ENCODE measurements at regions not wholly inside any gene's neighbourhood (a gene's known extent, or its start where the extent isn't known, plus 50 kb on each side); places are given as distances from the start of the nearest gene placed in this dataset.
"Not testable (repeated sequence)": the region's sequence is repeated elsewhere in the genome, so short reads cannot be mapped to it uniquely, and the experiment has no call there.

DNA sequence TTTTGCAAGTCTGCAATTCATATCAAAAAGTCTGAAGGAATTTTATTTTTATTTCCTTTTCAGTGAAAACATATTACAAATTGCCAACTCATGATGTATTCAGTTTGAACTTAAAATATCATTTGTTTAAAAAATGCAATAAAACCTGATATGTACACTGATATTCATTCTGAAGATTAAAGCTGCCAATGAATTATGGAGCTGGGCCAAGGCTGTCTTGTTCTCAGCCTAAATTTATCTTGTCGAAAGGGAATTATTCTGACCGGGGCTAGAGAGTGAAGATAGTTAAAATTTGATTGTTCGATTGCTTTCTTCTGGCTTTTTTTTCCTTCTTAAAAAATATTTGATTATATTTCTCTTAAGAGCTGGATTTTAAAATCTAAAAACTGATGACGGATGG, 54.0 kb upstream of the RBFOX1 start:
- no peak for DNase-seq

DNA sequence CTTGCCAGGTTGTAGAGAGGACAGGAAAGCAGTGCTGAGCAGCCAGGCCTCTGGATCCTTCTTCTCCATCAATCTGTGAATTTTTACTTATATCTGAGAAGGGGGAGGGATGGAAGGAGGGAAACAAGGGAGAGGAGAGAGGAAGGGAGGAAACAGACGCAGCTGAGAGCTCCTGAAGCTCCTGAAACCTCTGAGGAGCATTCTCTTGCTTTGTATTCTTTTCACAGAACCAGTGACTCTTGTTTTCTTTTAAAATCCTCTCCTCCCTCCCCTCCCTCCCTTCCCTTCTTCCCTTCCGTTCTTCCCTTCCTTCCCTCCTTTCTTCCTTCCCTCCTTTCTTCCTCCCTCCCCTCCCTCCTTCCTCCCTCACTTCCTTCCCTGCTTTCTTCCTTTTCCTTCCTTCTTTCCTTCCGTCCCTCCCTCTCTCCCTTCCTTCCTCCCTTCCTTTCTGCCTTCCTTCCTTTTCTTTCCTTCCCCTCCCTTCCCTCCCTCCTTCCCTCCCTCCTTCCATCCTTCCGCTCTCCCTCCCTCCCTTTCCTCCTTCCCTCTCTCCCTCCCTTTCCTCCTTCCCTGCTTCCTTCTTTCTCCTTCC, 60.0 kb upstream of the RBFOX1 start:
- no peak for DNase-seq

DNA sequence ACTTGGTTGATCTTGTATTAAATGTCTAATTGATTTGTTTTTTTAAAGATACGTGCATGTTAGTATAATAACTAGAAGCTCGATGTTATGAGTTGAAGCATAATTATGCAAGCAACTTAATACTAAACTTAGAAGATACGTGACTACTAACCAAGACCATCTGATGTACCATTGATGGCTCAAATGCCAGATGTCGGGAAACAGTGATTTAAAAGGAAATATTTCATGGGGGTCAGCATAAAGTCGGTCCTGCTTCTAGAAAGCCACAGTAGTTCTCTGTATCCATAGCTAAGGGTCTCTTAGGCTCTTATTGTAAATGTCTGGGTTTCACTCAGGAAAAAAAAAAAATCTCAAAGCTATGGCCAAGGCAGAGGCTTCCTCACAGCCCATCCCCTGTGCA, 61.2 kb upstream of the RBFOX1 start:
- DNase-seq = no peak

DNA sequence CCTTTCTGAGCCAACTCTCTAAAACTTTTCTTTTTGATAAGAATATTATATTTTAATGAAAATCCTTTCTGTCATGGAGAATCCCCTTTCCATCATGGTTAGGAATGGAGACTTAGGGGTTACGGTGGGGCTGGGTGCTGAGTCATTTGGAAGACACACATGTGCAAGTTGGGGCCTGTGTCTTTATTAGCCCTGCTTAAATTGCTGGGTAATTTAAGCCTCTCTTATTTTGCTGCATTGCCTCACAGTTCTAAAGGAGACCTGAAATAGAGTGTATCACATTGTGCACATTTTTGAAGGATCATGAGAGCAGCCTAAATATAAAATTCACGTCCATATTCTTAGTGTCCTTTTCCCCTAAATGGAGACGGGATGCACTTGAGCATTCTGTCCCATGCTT, 61.8 kb upstream of the RBFOX1 start:
- DNase-seq = no peak

DNA sequence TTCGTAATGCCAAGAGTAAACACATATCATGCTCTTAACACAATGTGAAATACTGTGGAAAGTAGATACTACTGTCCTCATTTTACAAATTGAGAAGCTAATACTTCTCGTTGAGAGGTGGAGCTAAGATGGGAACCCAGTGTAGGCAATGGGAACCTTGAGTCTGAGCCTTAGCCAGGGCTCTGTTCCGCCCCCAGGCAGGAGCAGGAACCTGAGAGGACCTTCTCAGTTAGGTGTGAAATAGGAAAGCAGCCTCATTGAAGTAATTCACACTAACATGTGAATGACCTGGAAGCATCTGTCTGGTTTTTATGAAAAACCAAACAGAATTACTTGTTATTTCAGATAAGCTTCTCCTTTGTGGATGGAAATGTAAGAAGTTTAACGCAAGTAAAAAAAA, 62.6 kb upstream of the RBFOX1 start:
- DNase-seq = no peak

DNA sequence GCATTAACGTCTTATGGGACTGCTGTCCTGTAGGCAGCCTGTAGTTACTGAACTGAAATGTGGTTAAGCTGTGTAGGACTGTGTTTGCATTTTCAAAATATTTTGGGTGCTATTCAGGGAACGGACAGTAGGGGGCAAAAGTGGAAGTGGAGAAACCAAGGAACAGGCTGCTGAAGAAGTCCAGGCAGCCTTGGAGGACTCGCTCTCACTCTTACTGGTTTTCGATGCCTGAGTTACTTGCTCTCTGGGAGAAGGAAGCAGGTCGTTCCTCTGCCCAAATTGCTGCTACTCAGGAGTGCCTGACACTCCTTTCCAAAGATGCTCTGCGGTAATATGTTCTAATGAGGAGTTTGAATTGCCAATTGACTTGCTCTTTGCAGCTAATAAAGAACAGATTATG, 64.5 kb upstream of the RBFOX1 start:
- DNase-seq = peak; percentile 16

DNA sequence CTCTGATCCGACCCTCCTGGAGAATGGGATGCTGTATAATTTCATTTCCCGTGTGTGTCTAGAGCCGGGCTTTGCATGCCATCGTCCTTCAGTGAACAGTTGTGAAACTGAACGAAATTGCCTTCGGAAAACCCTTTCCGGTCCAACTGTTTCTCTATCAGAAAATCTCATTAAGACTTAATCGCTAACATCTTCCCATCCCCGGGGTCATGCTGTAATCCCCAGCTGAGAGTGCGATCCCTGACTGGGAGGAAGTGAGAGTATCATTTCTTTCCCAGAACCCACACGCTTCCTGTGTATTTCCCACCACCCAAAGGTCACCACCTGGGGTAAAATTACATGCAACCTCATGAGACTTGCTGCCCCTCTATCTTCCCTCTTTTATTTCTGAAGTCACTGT, 75.6 kb upstream of the RBFOX1 start:
- no peak for DNase-seq

DNA sequence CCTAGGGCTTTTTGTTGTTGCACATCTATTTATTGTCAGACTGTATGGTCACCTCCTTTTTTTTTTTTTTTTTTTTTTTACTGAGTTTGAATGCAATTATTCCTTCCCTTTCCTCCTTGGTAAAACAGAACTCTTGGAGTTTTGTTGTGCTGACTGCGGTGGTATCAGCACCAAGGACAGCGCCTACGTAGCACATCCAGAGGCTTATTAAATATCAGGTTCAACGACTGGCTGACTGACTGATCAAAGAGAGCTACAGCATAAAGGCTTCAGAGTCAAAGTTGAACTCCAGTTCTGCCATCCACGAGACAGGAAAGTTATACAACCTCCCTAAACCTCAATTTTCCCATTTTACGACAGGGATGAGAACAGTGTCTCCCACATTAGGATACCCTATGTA, 86.1 kb upstream of the RBFOX1 start:
- DNase-seq = no peak

DNA sequence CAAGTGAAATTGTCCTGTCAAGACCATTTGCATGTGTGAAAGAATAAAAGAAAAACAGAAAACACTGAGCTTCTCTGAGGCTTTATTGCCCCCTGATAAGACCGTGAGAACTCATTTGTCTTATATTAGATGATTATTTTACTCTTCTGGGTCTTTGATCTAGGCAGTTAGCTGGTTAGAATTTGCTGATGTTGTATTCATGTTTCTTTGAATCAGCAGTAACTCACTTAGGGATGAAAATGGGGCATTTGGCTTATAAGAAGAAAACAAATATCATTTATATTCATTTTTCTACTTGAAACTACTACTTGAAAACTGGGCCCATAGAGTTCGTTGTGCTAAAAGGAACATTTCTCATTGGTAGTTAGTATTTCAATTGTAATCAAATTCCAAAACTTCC, 93.1 kb upstream of the RBFOX1 start:
- DNase-seq = no peak

DNA sequence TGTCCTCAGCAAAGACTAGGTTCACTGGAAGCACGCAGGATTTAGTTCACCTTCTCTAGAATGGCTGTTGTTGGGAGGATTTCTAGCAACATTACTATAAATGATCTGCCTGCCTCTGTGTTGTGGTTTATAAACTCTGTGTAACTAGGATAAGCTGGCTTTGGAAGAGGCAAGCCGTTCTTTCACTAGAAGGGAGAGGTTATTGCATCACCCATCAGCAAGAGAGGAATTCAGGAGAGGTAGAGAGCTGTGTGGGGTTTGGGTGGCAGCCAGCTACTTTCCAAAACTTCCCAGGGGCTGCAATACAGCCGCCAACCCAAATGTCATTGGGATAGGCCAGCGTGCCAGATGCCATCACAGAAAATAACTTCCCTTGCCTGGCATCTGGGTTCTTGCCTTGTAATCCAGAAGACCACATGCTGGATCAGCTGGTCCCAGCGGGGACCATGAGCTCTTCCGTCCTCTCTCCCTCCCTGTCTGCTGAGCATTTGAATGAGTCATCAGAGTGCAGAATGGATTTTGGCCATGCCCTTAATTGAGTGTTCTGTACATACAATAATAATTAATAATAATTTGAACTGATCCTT, 95.7 kb upstream of the RBFOX1 start:
- DNase-seq = no peak

DNA sequence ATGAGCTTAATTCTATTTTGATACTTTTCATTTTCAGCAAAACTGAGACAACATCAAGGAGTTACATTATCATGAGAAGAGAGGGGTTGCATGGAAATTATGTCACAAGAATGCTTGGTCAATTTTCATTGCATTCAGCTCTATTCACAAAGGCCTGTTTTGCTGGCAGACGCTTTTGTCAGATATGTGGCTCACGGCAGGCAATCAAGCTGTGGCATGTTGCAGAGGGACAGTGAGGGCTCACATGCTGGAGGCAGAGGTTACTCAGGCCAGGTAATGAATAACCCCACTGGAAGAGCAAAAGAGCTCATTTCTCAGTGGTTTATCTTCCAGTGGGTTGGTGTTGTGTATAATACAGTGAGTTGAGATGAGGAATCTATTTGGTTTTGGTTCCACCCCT, 98.7 kb upstream of the RBFOX1 start:
- DNase-seq = no peak

DNA sequence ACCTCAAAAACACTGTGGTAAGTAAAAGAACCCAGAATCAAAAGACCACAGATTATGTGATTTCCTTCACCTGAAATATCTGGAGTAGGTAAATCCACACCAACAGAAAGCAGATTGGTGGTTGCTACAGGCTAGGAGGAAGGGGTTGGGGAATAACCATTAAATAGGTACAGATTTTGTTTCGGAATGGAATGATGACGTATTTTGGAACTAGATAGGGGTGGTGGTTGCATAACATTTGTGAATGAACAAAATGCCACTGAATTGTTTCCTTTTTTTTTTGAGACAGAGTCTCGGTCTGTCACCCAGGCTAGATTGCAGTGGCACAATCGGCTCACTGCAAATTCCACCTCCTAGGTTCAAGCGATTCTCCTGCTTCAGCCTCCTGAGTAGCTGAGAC, 100.9 kb upstream of the RBFOX1 start:
- DNase-seq = no peak

DNA sequence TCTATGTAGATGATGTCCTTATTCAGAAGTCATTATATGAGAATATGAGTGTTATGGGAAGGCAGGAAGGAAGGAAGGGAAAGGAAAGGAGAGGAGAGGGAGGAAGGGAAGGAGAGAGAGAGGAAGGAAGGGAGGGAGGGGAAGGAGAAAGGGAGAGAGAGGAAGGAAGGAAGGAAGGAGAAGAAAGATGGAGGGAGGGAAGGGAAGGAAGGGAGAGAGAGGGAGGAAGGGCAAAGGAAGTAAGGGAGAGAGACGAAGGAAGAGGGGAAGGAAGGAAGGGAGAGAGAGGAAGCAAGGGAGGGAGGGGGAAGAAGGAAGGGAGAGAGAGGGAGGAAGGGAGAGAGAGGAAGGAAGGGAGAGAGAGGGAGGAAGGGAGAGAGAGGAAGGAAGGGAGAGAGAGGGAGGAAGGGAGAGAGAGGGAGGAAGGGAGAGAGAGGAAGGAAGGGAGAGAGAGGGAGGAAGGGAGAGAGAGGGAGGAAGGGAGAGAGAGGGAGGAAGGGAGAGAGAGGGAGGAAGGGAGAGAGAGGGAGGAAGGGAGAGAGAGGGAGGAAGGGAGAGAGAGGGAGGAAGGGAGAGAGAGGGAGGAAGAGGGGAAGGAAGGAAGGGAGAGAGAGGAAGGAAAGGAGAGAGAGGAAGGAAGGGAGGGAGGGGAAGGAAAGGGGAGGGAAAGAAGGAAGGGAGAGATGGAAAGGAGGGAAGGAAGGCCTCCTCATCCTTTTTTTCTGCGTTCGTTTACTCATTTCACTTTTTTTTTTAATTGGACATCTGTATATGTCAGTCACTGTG, 103.0 kb upstream of the RBFOX1 start:
- DNase-seq = not testable (repeated sequence)

DNA sequence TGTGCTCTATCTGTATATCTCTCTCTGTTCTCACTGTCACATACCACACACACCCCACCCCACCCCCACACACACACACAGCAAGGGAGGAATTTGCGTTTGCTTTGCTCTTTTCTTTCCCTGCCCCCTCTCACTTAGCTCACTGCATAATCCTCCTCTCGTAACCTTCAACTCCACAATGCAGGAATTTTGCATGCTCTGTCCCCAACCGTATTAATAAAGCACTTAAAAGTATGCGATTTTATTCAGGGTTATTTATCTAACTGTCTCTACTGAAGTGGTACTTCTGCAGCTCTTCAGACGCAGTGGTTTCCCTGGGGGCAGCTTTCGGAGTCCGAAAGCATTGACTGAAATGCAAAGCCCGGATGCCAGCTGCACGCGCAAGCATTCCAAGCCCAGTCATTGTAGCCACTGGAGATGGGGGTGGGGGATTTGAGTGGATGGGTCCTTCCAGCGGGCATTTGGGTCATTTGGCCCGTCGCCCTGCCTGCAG, 105.4 kb upstream of the RBFOX1 start:
- DNase-seq = no peak

DNA sequence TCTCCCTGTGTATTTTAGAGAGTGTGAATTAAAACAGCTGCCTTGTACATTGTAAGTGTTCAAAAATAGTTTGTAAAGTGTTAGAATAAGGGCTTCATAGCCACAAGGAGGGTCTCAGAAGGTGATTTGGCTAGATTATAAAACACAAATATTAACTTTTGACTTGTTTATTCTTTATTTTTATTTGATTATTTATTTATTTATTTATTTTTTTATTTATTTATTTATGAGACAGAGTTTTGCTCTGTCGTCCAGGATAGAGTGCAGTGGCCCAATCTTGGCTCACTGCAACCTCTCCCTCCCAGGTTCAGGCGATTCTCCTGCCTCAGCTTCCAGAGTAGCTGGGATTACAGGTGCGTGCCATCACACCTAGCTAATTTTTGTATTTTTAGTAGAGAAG, 111.5 kb upstream of the RBFOX1 start:
- DNase-seq = no peak

DNA sequence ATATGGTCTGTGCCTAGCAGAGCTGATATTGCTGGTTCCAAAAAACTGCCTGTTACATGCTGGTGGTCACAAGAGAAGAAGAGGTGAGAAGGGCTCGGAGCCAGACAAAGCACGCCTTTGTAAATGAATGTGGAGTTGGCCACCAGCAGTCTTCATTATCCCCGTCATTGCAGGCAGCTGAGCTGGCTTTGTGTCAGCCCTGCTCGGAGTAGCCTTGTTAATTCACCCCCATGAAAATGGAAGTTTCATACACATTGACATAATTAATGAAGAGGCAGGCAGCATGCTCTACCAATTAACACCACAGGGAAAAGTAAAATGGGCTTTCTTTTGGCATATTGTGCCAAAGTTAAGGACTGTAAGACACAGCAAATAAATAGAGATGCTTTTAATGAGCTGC, 113.7 kb upstream of the RBFOX1 start:
- DNase-seq = no peak

DNA sequence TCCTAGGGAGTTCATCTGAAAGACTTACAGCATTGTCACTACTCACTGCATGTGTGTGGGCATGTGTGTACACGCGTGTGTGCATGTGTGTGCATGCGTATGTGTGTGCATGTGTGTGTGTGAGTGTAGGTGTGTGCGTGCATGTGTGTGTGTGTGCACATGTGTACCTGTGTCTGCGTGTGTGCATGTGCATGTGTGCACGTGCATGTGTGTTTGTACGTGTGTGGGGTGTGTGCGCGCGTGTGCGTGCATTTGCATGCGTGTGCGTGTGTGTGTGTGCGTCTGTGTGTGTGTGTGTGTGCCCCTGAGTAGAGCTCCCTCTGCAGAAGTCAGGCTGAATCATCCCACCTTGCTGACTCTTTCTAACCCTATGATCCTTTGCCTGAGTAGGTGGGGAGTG, 114.8 kb upstream of the RBFOX1 start:
- no peak for DNase-seq

DNA sequence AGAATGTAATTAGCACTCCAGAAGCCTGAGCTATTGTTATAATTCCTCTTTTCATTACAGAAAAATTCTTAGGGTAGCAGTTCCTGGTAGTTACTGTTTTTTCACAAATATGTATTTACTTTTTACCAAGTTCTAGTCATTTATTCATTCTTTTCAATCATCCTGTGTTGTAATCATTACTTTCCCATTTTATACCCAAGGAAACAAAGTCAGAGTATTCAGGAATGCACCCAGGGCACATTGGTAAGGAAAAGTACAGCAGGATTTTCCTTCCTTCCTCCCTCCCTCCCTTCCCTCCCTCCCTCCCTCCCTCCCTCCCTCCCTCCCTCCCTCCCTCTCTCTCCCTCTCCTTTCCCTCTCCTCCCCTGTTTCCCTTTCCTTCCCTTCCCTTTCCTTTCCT, 115.9 kb upstream of the RBFOX1 start:
- no peak for DNase-seq

DNA sequence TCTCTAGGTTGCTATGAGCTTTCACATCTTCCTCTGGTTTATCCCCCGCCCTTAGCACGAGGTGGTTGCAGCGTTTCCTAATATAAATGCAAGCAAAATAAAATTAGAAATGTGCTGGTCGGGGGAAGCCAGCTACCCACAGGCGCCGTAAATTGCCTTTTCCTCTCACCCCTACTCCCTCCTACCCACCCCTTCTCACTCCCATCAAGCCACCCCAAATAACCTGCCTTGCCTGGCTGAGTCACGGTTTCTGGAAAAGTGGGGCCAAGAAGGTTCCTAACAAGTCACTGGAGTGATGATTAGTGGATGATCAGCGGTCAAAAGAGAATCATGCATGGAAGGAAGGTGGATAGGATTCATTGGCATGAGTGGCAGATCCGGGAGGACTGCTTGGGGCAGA, 120.9 kb upstream of the RBFOX1 start:
- DNase-seq = no peak

DNA sequence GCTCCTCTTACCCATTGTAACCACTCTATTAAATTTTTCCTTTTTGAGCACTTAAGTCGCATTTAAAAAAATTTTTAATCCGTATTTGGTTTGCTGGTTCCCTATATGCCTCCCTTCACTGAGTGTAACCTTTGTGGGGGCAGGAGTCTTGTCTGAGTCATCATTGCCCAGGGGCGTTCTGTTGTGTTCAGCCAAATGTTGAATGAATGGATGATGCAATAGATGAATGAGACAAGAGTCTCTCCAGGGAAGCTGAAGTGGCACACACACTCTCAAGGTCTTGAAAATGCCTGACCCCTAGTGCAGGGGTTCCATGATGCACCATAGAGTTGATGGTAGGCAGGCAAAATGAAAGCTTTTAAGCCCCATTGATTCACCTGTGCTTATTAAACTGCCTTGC, 123.0 kb upstream of the RBFOX1 start:
- DNase-seq = no peak

DNA sequence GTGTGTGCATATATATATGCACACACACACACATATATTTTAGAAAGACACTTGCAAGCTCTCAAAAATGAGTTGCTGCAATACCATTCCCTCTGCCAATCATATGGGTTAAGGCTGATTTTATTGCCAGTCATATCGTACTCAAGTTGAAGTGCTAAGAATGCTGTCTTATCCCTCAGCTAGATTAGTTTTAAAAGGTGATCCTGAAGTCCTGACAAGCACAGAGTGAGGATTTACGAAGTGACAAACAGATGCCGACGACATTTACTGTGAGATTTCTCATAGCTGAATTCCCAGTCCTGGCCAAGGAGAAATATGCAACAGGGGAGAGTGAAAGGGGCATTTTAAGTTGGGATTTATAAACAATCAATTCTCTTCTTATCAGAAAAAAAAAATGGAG, 126.2 kb upstream of the RBFOX1 start:
- no peak for DNase-seq

DNA sequence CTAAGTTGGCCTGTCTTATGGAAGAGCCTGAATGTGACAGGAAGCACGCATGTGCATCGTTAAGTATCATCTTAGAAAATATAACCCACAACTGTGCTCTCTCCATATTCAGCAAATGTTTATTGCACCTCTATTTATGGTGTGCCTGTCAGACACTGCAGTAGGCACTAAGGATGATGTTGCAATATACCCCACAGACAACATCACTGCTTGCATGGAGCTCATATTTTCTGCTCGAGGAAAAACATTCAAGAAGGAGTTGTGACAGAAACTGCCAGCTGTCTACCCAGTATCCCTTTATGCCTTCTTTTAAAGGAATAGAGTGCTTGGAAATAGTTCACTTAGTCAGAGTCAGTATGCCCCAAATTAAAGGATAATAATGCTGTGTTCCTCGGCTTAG, 132.3 kb upstream of the RBFOX1 start:
- no peak for DNase-seq

DNA sequence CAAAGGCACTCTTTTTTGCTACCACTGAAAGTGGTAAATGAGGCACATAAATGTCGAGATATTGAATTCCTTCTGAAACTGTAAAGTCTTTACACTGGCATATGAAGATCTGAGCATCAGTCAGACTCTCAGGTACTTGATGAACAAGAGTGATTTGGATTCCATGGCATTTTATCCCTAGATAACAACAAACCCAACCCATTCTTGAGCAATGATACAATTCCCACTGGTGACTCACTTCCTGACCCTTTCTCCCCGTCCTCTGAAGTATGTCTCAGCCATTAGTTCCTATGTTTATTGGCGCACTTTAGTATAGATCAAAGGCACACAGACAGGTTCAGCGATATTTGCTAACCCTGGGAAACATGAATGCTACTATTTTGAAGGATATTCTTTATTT, 147.0 kb upstream of the RBFOX1 start:
- DNase-seq = no peak

DNA sequence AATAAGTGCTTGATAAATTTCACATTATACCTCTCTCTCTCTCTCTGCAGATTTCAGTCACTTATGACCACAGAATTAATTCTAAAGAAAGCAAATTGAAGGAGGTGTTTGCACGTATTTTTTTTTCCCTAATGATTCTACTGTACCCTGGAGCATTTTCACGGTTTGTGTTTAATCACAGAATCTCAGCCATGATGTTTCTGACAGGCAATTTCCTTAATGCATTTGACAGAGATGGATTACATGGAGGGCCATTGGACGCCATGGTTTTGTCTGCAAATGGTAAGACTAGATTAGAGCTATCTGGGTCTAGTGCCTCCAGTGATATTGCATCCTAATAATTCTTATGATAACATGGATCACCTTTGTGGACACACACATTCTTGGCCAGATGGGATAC, 147.5 kb upstream of the RBFOX1 start:
- DNase-seq = no peak

DNA sequence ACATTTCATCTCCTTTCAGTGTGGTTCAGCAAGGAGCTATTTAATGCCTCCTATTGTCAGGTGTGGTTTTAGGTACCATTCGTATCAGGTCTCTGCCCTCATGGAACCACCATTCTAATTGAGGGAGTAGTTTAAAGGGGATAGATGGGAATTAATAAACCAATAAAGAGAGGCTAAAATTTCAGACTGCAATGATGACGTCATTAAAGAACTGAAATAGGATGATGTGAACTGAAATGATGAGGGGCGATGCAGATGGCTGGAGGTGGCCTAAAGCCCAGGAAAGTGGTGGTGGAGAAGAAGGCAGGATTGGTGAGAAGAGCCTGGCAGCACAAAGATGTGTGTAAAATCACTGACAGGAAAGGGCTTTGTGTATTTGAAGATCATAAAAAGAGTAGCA, 148.9 kb upstream of the RBFOX1 start:
- no peak for DNase-seq
